ENCODE measurements at regions not wholly inside any gene's neighbourhood (a gene's known extent, or its start where the extent isn't known, plus 50 kb on each side); places are given as distances from the start of the nearest gene placed in this dataset.
"Not testable (repeated sequence)": the region's sequence is repeated elsewhere in the genome, so short reads cannot be mapped to it uniquely, and the experiment has no call there.

DNA sequence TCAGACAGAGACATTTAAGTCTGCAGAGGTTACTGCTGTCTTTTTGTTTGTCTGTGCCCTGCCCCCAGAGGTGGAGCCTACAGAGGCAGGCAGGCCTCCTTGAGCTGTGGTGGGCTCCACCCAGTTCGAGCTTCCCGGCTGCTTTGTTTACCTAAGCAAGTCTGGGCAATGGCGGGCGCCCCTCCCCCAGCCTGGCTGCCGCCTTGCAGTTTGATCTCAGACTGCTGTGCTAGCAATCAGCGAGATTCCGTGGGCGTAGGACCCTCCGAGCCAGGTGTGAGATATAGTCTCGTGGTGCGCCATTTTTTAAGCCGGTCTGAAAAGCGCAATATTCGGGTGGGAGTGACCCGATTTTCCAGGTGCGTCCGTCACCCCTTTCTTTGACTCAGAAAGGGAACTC lies 245.0 kb upstream of the CDH2 start:
- DNase-seq (ENCODE audit: low spot score), result not testable (repeated sequence)

DNA sequence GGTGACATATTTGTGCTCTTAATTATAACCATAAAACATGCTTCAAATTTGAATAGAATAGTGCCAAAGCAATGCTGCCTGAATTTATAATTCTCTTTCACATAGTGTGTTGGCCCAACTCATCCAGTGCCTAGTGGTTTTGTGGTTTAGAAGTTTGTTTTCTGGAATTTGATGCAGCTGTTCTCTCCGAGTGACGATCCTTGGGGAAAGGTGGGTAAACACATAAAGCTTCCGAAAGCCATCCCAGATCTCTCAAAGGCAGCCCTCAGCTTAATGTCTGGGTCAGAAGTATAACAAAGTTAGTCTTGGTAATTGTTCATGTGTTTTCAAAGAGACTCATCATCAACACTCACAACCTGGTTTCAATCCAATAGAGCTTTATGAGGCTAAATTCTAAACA lies 235.6 kb upstream of the CDH2 start:
- no peak for DNase-seq (ENCODE audit: low spot score)

DNA sequence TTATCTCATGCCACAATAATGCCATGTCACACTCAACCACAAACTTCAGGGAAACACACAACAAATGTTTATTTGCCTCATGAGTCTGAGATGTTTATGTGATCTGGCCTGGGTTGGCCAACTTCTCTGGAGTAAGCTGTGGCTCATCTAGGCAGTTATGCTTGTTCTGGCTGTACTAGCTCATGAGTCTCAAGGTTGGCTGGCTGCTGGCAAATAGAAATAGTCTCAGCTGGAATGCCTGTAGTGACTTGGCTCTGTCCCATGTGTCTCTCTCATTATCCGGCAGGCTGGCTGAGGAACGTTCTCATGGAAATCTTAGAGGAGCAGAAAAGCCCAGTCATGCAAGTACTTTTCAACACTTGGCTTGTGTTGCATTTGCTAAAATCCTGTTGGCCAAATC lies 234.9 kb upstream of the CDH2 start:
- DNase-seq (ENCODE audit: low spot score), result no peak

DNA sequence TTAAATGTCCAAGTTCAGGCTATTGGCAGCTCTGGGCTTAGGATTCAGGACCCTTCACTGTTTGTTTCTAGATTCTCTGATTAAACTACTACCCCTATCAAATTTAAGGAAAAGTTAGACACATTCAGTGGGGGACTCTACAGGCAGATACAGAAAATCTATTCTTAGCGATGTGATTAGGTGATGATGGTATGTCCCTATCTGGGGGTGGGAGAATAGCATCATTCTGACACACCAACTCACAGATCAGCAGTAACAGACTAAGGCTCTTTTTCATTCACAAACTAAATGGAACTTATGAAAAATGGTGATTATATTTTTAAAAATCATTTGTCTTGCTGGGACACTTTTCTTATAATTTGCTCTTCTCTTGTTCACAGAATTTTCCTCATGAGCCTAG lies 232.9 kb upstream of the CDH2 start:
- no peak for DNase-seq (ENCODE audit: low spot score)

DNA sequence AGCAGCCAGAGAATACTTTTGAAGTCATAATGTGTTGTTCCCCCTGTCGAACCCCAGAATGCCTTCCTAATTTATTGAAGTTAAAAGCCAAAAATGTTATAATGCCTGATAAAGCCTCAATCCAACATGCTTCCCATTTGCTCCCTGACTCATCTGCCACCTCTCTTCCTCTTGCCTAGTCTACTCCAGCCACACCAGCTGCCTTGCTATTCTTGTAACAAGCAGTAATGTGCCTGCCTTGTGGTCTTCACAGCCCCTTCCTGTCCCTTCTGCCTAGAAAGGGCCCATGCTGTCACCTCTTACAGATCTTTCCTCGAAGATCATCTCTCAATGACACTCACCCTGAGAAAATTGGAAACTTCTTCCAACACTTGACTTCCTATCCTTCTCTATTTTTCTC lies 231.6 kb upstream of the CDH2 start:
- DNase-seq (ENCODE audit: low spot score), result no peak

DNA sequence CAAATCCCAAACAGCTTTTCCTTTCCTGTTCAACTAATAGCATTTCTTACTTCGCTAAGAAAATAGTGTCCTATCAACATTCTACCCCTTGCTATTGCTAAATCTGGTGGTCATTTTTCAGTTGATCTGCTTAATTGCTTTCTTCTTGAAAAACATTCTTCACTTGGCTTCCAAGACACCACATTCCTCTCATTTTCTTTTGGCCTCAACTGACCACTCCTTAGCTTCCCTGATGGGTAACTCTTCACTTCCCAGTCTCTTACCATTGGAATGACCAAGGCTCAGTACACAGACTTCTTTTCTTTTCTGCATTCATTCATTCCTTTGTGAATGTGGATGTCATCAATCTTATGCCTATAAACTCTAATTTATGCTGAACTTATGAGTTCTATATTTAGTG lies 230.8 kb upstream of the CDH2 start:
- DNase-seq (ENCODE audit: low spot score), result no peak

DNA sequence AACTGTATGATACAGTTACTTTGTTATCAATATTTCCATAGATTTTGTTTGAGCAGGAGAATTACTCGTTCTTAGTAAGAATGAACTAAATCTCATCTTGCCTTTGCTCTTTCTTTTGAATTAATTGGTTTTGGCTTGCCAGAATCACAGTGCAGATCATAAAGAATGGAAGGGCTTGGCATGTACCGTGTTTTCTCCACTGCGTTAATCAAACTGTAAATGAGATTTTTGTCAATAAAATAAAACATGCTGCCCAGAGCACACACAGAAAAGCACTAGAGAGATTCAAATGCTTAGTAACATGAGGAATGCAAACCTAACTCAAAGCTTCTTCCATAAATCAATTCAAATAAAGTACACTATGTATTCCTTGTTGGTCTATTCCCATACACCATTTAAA lies 229.6 kb upstream of the CDH2 start:
- no peak for DNase-seq (ENCODE audit: low spot score)

DNA sequence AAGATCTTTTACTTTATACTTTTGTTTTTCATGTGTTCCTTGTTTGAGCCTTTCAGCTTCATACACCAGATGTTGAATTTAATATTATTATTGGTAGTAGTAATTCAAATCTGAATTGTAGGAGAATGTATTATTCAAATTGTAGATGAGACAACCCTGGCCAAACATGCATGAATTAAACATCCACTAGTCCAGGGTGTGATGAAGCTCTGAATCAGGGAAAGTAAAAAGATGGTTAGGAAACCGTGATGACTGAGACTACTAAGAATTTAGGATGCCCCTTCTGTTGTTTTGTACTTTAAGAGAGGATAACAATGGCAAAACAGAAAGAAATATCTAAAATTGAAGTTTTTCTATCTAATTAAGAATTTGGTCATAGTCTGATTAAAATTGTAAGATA lies 227.8 kb upstream of the CDH2 start:
- DNase-seq (ENCODE audit: low spot score), result no peak

DNA sequence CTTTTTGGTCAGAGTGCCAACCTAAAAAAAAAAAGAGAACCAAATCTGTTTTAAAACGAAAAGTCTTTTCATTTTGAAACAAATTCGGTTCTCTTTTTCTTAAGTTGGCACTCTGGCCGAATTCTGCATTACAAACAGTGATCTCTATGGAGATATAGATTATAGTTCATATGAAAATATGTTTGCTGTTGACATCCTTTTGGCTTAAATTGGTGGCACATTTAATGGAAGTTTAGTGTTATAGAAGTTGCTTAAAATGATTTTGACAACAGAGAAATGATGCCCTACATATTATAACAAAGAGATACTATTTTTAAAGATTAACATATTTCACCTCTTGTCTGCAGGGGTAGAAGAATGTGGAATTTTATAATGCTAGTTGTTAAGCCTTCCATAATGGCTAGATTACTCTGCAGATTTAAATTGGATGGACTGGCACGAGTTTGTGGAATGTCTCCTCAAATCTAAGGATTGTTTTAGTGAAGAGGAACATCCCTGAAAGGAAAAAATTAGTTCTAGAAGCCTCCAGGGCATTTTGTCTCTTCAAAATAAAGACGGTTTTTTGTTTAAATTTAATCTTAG lies 222.9 kb upstream of the CDH2 start:
- no peak for DNase-seq (ENCODE audit: low spot score)

DNA sequence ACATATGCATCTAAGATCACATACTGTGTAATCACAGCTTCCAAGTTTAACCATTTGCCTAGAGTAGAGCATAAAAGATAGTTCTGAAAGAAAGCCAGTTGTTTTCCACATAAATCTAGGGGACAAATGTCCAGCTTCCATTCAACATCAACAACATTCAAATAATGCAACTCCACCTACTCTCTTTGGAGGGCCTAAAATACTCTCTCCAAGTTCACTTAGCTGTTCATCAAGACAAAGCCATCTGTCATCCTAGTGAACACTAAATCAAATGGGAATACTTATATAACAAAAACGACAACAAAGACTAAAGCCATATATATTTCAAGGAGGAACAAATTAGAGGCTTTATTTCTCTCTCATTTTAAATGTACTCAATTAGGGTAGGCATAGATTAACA lies 221.5 kb upstream of the CDH2 start:
- no peak for DNase-seq (ENCODE audit: low spot score)

DNA sequence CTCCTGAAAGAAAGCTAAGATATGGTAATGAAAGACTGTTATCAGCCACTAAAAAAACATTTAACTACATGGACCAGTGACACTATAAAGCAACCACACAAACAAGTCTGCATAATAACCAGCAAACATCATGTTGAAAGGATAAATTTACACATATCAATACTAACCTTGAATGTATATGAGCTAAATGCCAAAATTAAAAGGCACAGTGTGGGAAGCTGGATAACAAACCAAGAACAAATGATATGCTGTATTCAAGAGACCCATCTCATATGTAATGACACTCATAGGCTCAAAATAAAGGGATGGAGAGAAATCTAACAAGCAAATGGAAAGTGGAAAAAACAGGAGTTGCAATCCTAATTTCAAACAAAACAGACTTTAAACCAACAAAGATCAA lies 213.1 kb upstream of the CDH2 start:
- no peak for DNase-seq (ENCODE audit: low spot score)

DNA sequence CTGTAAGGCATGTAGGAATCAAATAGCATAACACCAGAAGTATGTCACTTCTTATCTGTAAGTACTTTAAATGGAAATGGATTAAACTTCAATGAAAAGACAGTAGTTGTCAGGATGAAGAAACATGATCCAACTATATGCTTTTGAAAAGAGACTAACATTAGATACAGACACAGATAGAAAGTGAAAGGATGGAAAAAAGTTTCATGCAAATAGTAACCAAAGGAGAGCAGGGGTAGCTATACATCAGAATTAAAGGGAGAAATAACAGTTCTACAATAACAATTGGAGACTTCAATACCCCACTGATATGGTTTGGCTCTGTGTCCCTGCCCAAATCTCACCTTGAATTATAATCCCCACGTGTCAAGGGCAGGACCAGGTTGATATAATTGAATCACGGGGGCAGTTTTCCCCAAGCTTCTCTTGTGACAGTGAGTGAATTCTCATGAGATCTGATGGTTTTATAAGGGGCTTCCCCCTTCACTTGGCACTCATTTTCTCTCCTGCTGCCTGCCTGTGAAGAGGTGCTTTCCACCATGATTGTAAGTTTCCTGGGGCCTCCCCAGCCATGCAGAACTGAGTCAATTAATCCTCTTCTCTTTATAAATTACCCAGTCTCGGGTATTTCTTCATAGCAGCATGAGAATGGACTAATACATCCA lies 205.4 kb upstream of the CDH2 start:
- no peak for DNase-seq (ENCODE audit: low spot score)

DNA sequence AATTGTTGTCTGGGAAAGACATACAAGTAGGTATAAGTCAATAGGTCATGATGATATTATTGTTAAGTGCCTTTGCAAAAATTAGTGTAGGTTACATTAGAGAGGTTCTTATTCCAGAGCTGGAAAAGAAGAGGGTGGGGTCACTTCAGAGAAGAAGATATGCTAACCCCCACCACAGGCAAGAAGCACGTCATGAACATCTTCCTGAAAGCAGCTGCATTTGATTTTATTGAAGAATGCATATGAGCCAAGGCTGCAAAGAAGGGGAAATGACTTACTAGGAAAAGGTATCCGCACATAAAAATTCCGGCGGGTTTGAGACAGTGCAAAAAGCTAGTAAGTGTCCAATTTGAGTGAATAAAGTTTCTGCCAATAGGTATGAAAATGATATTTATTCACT lies 195.3 kb upstream of the CDH2 start:
- DNase-seq (ENCODE audit: low spot score), result no peak

DNA sequence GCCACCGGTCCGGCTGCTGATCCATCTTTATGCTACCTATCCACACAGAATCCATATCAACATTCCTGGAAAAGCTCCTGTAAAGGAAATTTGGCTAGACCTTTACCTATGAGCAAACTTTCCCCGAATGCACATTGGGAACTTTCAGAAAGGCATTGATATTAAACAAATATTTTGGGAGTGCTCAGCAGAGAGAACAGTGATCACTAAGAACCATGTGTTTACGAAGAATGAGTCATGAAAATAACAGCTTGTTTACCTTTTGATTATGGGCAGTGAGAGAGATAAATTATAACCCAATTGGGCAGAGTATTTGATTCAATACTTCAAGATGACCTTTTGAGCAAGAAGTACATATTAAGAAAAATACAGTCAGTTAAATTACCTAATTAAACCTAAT lies 189.7 kb upstream of the CDH2 start:
- no peak for DNase-seq (ENCODE audit: low spot score)

DNA sequence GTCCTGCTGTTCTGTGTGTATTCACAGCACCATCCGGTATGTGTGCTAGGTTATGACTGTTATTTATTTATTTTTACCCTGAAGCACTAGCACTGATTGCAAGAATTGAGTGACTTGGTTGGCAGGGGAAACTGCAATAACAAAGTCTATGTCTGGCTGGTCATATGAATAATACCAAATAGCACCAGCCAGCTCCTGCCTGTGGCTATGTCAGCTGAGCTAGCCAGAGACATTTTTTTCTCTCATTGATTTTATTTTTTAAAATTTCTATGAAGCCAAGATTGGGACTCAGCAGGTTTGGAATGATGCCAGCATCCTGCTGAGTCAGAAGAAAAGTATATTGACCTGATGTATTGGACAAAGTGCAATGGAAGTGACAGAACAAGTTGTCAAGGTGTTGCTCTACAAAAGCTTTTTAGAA lies 188.5 kb upstream of the CDH2 start:
- peak; percentile 83 for DNase-seq (ENCODE audit: low spot score)

DNA sequence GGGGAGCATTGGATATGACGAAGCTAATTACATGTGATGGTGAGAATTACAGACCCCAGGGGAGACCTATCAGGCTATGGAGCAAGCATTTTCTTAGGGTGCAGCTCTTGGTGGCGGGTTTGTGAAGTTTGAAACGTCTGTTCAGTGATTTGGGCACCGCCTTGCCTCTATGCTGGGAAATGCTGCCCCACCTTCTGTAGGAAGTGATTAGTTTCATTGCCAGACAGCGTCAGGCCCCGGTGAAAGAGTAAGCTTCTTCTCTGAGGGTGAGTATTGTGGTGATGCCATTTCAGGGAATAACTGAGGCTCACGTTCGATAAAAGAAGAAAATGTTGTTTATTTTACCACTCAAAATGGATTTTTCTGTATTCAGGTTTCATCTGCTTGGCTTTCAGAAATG lies 186.2 kb upstream of the CDH2 start:
- no peak for DNase-seq (ENCODE audit: low spot score)

DNA sequence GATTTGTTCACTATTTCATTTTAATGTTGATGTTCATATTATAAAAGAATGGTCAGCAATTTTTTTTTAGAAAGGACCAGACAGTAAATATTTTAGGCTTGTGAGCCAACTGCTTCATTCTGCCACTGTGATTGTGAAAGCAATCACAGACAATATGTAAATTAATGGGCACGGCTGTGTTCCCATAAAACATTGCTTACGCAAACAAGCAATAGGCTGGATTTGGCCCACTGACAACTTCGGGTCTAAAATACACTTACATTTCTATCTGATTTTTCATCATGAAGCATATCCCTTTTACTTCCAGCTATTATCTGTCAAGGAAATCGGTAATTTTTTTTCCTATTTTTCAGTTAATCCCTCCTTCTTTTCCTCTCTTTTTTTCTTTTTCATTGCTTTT lies 182.2 kb upstream of the CDH2 start:
- peak; percentile 40 for DNase-seq (ENCODE audit: low spot score)

DNA sequence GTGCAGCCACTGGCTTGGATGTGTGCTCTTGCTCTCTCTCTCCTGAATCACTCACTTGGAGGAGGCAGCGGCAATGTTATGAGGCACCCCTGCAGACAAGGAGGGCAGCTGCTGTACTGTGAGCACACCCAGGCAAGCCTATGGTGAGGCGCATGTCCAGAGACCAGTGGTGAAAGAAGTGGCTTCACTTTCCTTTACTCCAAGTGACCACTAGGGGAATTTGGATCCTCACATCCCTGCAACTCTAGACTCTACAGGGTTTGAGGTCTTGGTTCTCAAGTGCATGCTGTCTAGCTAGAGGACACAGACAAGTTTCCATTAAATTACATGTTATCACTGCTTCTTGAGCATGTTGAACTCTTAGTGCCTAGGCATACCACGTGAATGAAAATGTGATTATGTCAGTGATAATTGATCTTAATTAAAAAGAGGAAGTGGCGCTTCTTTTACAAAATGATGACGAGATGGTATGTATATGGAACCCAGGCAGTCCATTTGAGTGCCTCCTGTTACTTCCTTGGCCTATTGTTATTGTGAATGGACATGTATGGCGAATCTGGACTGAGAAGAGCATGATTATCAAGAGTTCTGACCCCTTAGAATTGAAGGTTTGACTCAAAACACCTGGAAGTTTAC lies 181.0 kb upstream of the CDH2 start:
- no peak for DNase-seq (ENCODE audit: low spot score)

DNA sequence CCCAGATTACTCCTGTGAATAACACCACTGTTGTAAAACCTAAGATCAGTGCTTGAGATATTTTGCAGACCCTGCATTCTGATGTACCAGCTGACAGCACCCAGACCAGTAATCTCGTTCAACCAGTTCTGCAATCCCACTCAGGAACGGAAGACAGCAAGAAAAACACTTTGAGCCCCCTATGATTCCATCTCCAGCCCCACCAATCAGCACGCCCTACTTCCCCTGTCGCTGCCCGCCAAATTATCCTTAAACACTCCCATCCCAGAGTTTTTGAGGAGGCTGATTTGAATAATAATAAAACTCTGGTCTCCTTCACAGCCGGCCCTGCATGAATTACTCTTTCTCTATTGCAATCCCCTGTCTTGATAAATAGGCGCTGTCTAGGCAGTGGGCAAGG lies 173.9 kb upstream of the CDH2 start:
- DNase-seq (ENCODE audit: low spot score), result no peak

DNA sequence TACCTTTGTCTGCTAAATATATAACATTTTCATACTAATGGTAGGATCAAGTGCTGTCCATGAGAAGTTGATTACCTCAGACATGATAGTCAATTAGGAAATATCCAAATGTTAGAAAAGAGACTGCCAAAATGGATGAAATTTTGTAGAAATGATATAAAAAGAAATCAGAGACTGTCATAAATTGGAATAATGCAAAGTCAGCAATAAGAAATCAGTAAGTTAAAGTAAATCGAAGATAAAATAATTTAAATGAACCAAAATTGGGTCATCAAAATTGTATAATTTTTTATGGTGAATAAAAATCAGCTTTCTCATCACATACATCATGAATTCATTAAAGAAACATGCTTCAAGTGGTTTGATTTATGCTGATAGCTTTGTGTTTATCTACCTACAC lies 165.3 kb upstream of the CDH2 start:
- no peak for DNase-seq (ENCODE audit: low spot score)

DNA sequence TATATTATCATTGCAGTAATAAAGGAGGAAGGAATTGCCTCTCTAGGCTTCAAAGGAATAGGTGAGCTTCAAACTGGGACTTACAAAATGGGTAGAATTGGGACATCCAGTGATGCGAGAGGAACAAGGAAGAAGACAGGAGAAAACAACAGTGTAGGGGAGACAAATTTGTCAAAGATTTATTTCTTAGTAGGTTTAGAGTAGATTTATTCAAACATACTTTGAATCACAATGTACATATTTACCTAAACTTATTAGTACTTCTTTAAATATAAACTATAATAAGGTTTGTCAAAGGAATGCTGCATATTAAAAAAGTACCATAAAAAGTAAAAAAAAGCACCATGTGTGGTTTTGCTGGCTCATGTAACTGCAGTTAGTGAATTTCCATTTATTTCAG lies 161.4 kb upstream of the CDH2 start:
- no peak for DNase-seq (ENCODE audit: low spot score)

DNA sequence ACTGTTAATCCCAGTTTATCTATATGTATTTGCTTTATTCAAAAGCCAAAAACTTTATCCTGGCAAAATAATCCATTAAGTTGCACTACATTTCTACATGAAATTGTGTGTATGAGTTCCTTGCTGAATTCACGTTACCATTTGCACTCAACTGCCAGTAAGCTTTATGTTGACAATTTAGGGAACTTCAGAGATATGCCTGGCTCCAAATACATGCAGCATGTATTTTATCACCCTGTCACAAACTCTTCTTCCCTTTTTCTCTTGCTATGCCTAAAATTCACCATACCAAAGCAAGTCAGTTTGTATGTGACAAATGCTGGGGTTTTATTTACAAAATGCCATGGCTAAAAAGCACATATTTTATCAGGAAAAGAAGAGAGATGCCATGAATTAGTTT lies 157.6 kb upstream of the CDH2 start:
- no peak for DNase-seq (ENCODE audit: low spot score)

DNA sequence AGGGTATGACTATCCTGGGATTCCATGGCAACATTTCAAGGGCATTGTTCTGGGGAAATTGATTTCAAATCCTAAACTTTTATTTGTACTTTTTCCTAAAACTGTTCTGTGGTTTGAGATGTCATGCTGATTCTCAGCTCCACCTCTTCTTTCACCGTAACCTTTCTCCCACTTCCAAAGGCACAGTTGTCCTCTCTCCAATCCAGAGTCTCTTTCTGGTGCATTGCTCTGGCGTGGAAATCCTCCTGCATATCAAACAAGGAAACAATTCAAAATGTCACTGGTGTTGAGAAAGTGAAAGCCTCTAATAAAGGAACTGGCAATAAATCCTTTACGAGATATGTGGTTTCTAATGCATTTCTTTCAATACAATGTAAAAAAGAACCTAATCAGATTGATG lies 155.1 kb upstream of the CDH2 start:
- DNase-seq (ENCODE audit: low spot score), result no peak

DNA sequence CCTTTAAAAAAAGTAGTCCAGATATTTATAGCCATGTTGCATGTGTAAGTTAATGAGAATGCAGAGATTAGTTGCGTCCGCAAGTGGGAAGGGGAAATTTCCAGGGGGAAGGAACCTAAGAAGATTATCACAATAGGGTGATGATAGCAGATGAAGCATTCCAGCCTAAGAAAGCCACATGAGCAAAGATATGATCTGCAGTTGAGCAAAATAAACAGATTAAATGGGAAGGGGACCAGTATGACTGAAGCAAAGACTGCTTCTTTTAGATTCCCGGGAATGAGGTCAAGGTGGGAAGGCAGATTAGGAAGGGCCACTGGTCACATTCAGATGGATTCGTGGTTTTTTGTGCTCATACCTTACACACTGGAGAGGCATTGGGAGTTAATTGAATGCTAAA lies 154.6 kb upstream of the CDH2 start:
- DNase-seq (ENCODE audit: low spot score), result no peak
